Epithelial cell of esophagus (primary cell): ENCODE measurements at regions not wholly inside any gene's neighbourhood (a gene's known extent, or its start where the extent isn't known, plus 50 kb on each side); places are given as distances from the start of the nearest gene placed in this dataset.
"Not testable (repeated sequence)": the region's sequence is repeated elsewhere in the genome, so short reads cannot be mapped to it uniquely, and the experiment has no call there.

ENCODE experiments used
- DNase-seq: peaks from one replicate; pipeline ENCODE4 v3.0.0; 2010; ENCODE audit warnings: low read depth
- H3K4me3 ChIP-seq: 2 replicates; pipeline ENCODE4 v1.5.1; 2011; ENCODE audit warnings: mild to moderate bottlenecking, low read length, control low read depth
- TF ChIP-seq, protein P1 (sequence below): IDR thresholded peaks from 2 replicates; pipeline ENCODE4 v1.5.1; 2011; ENCODE audit warnings: low read depth, mild to moderate bottlenecking, low read length, control low read depth, inconsistent platforms; ENCODE audit not compliant: insufficient read depth; ENCODE audit errors: missing control alignments

DNA sequence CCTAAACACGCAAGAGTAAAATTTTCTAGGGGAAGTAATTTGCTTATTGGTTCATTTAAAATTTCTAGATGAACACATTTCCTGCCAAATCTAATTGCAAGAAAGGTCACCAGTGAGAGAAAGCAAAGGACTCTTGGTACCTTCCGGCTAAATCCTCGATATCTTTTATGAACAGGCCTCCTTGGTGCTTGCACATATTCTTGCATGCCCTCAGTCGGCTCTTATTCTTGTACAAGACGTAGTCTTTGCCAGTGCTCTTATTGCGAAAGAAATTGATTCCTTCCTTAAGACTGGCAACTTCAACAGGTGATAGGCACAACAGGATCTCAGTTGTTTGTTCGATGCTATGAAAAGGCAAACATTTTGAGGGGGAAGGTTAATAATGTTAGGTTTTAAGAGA is 141.7 kb upstream of the CARMIL1 start:
- no peak overlapping the region for H3K4me3 ChIP-seq
- peak; percentile 4 for DNase-seq
- TF ChIP-seq, protein P1, sequence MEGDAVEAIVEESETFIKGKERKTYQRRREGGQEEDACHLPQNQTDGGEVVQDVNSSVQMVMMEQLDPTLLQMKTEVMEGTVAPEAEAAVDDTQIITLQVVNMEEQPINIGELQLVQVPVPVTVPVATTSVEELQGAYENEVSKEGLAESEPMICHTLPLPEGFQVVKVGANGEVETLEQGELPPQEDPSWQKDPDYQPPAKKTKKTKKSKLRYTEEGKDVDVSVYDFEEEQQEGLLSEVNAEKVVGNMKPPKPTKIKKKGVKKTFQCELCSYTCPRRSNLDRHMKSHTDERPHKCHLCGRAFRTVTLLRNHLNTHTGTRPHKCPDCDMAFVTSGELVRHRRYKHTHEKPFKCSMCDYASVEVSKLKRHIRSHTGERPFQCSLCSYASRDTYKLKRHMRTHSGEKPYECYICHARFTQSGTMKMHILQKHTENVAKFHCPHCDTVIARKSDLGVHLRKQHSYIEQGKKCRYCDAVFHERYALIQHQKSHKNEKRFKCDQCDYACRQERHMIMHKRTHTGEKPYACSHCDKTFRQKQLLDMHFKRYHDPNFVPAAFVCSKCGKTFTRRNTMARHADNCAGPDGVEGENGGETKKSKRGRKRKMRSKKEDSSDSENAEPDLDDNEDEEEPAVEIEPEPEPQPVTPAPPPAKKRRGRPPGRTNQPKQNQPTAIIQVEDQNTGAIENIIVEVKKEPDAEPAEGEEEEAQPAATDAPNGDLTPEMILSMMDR, result no peak

DNA sequence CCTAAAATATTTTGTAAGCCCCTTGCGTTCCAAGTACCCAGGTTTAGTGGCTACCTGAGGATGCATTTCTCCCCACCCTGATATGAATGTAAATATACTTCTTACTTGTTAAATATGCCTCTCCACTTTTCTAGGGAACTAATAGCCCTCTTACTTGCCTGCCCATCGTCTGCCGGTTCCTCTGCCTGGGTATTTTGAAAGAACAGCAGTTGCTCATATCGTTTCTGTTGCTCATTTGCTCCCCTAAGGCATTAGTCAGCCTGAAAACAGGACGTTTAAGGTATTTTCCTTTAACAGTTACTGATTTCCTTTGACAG is 141.3 kb upstream of the CARMIL1 start:
- peak overlapping the region; percentile 31 for H3K4me3 ChIP-seq

DNA sequence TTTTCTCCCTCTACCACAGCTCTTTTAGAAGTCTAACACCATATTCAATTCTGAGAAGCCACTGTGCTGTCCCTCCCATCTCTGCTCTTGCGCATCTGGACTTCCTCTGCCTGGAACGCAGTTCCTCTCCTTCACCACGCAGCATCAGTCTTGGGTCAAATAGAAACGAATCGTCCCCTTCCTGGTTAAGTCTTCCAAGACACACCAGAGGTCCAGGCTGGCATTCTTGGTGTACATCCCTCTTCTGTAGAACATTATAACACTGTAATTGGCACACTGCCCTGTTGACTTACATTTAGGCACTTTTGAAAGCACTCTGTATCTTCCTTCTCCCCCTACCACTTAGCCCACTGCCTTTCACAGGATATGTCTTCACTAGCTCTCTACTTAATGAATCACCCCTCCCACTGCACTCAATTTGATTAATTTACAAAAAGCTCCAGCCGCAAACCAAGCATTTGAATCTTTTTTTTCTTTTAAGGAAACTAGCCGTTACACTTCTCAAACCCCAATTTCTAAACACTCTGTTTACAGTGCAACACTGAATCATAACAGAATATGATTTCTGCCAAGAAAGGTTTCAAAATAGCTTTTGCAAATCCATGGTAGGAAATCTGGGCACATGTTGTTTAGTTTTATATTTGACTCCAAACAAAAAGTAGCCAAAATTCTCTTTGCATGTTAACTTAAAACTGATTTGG is 140.8 kb upstream of the CARMIL1 start:
- H3K4me3 ChIP-seq, result peak overlapping the region; percentile 31
- peak; percentile 22 for DNase-seq
- TF ChIP-seq, protein P1, result peak; percentile 35

More for the DNA sequence above, 141.3 kb upstream of the CARMIL1 start:
- TF ChIP-seq, protein P1, result no peak
- peak; percentile 65 for DNase-seq

DNA sequence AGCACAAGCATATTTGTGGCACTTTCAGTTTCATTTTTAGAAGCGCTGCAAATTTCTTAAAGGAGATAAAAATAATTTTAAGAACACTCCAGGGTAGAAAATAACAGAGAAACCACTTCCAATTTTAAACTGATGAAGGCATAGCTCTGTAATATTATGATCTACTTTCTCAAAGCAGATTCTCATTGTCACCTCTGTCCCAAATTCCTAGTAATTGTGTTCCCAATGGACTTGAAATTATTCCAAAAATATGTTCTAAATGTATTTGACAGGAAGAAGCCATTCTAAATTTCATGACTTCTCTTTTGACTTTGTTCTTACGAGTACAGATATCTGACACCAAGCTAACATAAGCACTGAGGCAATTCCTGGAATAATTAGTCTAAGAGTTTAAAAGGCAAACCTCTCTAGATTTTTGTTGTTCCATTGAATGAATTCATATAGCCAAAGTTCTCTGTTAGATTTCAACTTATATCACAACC is 140.2 kb upstream of the CARMIL1 start:
- peak overlapping the region; percentile 31 for H3K4me3 ChIP-seq
- DNase-seq, result no peak
- TF ChIP-seq, protein P1, result no peak

DNA sequence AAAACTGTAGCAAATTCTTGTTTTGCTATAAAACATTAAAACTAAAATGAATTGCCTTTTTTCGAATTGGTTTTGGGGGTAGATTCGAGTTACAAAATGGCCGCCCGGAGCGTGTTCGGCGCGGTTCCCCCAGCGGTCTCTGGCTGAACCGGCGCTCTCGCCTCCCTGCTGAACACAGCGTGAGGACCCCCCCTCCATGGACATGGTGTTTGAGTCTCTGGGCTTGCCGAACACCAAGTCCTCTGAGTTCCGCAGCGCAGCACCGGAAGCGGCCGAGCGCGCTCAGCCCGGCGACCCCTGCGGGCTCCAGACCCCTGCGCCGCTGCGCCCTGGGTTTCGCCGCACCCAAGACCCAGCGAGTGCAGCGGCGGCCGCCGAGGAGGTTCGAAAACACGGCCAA is 139.6 kb upstream of the CARMIL1 start:
- H3K4me3 ChIP-seq, result peak overlapping the region; percentile 9
- DNase-seq, result not testable (repeated sequence)

DNA sequence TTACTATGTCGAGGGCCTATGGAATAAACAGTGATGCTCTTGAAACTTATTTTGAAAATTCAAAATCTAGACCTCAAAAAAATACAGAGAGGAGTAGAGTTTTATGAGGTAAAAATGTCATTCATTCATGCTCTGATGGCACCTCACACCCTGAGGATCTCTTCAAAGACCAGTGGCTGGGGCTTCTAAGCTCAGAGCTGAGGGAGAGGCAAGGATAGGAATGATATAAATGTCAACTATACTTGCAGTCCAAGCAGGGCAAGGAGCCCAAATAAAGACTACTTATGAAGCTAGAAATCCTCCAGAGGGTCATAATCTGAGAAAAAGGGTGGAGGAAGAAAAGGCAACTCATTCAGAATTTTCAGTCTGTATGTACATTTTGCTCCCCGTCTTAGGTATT is 136.7 kb upstream of the CARMIL1 start:
- no peak for DNase-seq
- TF ChIP-seq, protein P1, result no peak

DNA sequence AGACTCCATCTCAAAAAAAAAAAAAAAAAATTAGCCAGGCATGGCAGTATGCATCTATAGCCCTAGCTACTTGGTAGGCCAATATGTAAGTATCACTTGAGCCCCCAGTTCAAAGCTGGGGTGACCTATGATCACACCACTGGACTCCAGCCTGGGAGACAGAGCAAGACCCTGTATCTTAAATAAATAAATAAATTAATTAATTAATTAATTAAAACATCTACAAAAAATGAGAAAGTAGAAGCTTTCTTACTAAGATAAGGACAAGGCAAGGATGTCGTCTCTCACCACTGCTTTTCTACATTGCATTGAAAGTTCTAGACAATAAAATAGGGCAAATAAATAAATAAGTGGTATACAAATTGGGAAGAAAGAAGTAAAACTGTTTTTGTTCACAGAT is 134.3 kb upstream of the CARMIL1 start:
- TF ChIP-seq, protein P1, result no peak
- DNase-seq, result no peak
- H3K4me3 ChIP-seq, result no peak overlapping the region

More for the DNA sequence above, 136.7 kb upstream of the CARMIL1 start:
- no peak overlapping the region for H3K4me3 ChIP-seq
